Endothelial cell (in vitro differentiated cells): ENCODE measurements at regions not wholly inside any gene's neighbourhood (a gene's known extent, or its start where the extent isn't known, plus 50 kb on each side); places are given as distances from the start of the nearest gene placed in this dataset.

Experiments
- DNase-seq: peaks from one replicate; pipeline ENCODE4 v3.0.0; 2021; ENCODE audit warnings: low spot score
- H3K27ac Mint-ChIP-seq: one replicate; pipeline ENCODE4 v1.8.0; 2021; ENCODE audit warnings: mixed read lengths, inconsistent platforms; ENCODE audit not compliant: unreplicated experiment
- H3K27me3 Mint-ChIP-seq: one replicate; pipeline ENCODE4 v1.8.0; 2021; ENCODE audit warnings: mild to moderate bottlenecking, moderate library complexity, mixed read lengths, inconsistent platforms; ENCODE audit not compliant: unreplicated experiment
- H3K36me3 Mint-ChIP-seq: one replicate; pipeline ENCODE4 v1.8.0; 2021; ENCODE audit warnings: mild to moderate bottlenecking, low read depth, mixed read lengths, inconsistent platforms; ENCODE audit not compliant: unreplicated experiment
- H3K4me1 Mint-ChIP-seq: one replicate; pipeline ENCODE4 v1.8.0; 2021; ENCODE audit warnings: mild to moderate bottlenecking, mixed read lengths, inconsistent platforms; ENCODE audit not compliant: unreplicated experiment
- H3K4me3 Mint-ChIP-seq: one replicate; pipeline ENCODE4 v1.8.0; 2021; ENCODE audit warnings: mild to moderate bottlenecking, mixed read lengths, inconsistent platforms; ENCODE audit not compliant: unreplicated experiment
- H3K9me3 Mint-ChIP-seq: one replicate; pipeline ENCODE4 v1.8.0; 2021; ENCODE audit warnings: mixed read lengths, inconsistent platforms; ENCODE audit not compliant: unreplicated experiment
- CTCF ChIP-seq: fragments of 200-600 bp; sonication (generic); IDR thresholded peaks from one replicate; pipeline ENCODE4 v1.5.0; 2021; ENCODE audit warnings: antibody characterized with exemption; ENCODE audit not compliant: unreplicated experiment

GRCh38 chr2:175744000-175744399 lies 258.1 kb downstream of the LNPK start:
- DNase-seq: no peak
- TF ChIP-seq CTCF: no peak
- Mint-ChIP-seq H3K27ac (no peak overlapping the region), H3K9me3 (no peaks in the 10 kb centered on the region), H3K36me3 (no peaks in the 10 kb centered on the region), H3K27me3 (no peaks in the 10 kb centered on the region), H3K4me3 (no peak overlapping the region), H3K4me1 (peaks cover 4% of the 10 kb centered on the region)

GRCh38 chr2:175743011-175743410 lies 259.1 kb downstream of the LNPK start:
- Mint-ChIP-seq H3K36me3 (no peaks in the 10 kb centered on the region), H3K4me1 (peaks cover 4% of the 10 kb centered on the region), H3K27me3 (no peaks in the 10 kb centered on the region), H3K27ac (no peak overlapping the region), H3K4me3 (no peak overlapping the region), H3K9me3 (no peaks in the 10 kb centered on the region)
- no peak for TF ChIP-seq CTCF
- DNase-seq: no peak

DNA sequence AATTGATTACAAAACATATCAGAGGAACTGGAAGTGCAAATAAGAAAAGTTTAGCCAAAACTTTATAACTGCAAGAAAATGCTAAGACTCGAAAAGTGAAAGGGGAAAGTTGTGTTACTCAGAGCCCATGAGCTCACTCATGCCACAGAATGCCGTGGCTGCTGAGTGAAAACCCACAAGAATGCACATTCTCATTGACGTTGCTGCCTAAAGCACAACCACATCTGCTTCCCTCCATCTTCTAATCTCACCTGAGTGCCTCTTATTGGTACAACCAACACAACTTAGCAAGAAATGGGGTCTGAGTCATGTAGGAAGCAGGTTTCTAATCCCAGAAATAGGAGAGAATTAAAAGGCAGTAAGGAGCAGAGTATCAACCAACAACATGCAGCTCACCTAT lies 259.7 kb downstream of the LNPK start:
- no peak overlapping the region for H3K4me3 Mint-ChIP-seq
- DNase-seq: no peak
- peaks cover 4% of the 10 kb centered on the region for H3K4me1 Mint-ChIP-seq
- no peak for TF ChIP-seq CTCF
- peaks cover 1% of the 10 kb centered on the region for H3K27me3 Mint-ChIP-seq
- no peaks in the 10 kb centered on the region for H3K9me3 Mint-ChIP-seq
- no peak overlapping the region for H3K27ac Mint-ChIP-seq
- H3K36me3 Mint-ChIP-seq: no peaks in the 10 kb centered on the region

- H3K4me1 Mint-ChIP-seq: peaks cover 4% of the 10 kb centered on the region
- no peaks in the 10 kb centered on the region for H3K9me3 Mint-ChIP-seq
- peaks cover 1% of the 10 kb centered on the region for H3K27me3 Mint-ChIP-seq
- no peak for TF ChIP-seq CTCF
- H3K27ac Mint-ChIP-seq: no peak overlapping the region
- H3K36me3 Mint-ChIP-seq: no peaks in the 10 kb centered on the region
- H3K4me3 Mint-ChIP-seq: no peak overlapping the region
- no peak for DNase-seq
Observed at GRCh38 chr2:175741164-175741563, 260.9 kb downstream of the LNPK start.

- TF ChIP-seq CTCF: no peak
- H3K27ac Mint-ChIP-seq: no peak overlapping the region
- peaks cover 1% of the 10 kb centered on the region for H3K27me3 Mint-ChIP-seq
- DNase-seq: no peak
- no peaks in the 10 kb centered on the region for H3K36me3 Mint-ChIP-seq
- no peak overlapping the region for H3K4me3 Mint-ChIP-seq
- H3K4me1 Mint-ChIP-seq: no peaks in the 10 kb centered on the region
- H3K9me3 Mint-ChIP-seq: no peaks in the 10 kb centered on the region
Observed at GRCh38 chr2:175737722-175738361, 264.2 kb downstream of the LNPK start.
